HepG2 (cell line): ENCODE measurements at regions not wholly inside any gene's neighbourhood (a gene's known extent, or its start where the extent isn't known, plus 50 kb on each side); places are given as distances from the start of the nearest gene placed in this dataset.

Source experiments
- GATAD2A ChIP-seq: IDR thresholded peaks from 2 replicates; pipeline ENCODE4 v1.6.1; 2016
- HBP1 ChIP-seq: IDR thresholded peaks from 2 replicates; pipeline ENCODE4 v1.6.1; 2016; ENCODE audit warnings: low read depth, control low read depth
- KLF6 ChIP-seq: IDR thresholded peaks from 2 replicates; pipeline ENCODE4 v1.8.0; 2016; ENCODE audit warnings: missing biosample characterization, missing genetic modification reagents
- MAFG ChIP-seq: sonication (generic); formaldehyde crosslinking; IDR thresholded peaks from 2 replicates; pipeline ENCODE4 v1.5.1; 2020; ENCODE audit warnings: mild to moderate bottlenecking, missing genetic modification reagents
- MEF2D ChIP-seq: sonication (generic); formaldehyde crosslinking; IDR thresholded peaks from 2 replicates; pipeline ENCODE4 v1.5.1; 2020; ENCODE audit warnings: mild to moderate bottlenecking, missing genetic modification reagents
- NR2C2 ChIP-seq: sonication (generic); formaldehyde crosslinking; IDR thresholded peaks from 2 replicates; pipeline ENCODE4 v1.4.0; 2020; ENCODE audit warnings: missing genetic modification reagents, mild to moderate bottlenecking, moderate library complexity, borderline replicate concordance
- POLR2G ChIP-seq: fragments of 200-400 bp; formaldehyde crosslinking; IDR thresholded peaks from 2 replicates; pipeline ENCODE4 v1.6.1; 2018; ENCODE audit warnings: mild to moderate bottlenecking, low read depth, low read length, moderate library complexity
- SALL2 ChIP-seq: sonication (generic); formaldehyde crosslinking; IDR thresholded peaks from 2 replicates; pipeline ENCODE4 v1.8.1; 2023; ENCODE audit warnings: mild to moderate bottlenecking, missing genetic modification reagents, inconsistent platforms
- SMAD3 ChIP-seq: sonication (generic); formaldehyde crosslinking; IDR thresholded peaks from 2 replicates; pipeline ENCODE4 v1.4.0; 2020; ENCODE audit warnings: missing genetic modification reagents
- ZFP90 ChIP-seq: sonication (generic); formaldehyde crosslinking; IDR thresholded peaks from 2 replicates; pipeline ENCODE4 v1.8.0; 2022; ENCODE audit warnings: missing genetic modification reagents, mild to moderate bottlenecking, inconsistent platforms, borderline replicate concordance
- ZIK1 ChIP-seq: sonication (generic); formaldehyde crosslinking; IDR thresholded peaks from 2 replicates; pipeline ENCODE4 v1.5.0; 2020; ENCODE audit warnings: mild to moderate bottlenecking, low read depth, missing genetic modification reagents, borderline replicate concordance
- ZNF224 ChIP-seq: sonication (generic); formaldehyde crosslinking; IDR thresholded peaks from 2 replicates; pipeline ENCODE4 v1.5.0; 2020; ENCODE audit warnings: mild to moderate bottlenecking, missing genetic modification reagents
- ZNF280D ChIP-seq: sonication (generic); formaldehyde crosslinking; IDR thresholded peaks from 2 replicates; pipeline ENCODE4 v1.5.1; 2020; ENCODE audit warnings: mild to moderate bottlenecking, missing genetic modification reagents
- ZNF580 ChIP-seq: IDR thresholded peaks from 2 replicates; pipeline ENCODE4 v1.6.1; 2016; ENCODE audit warnings: low read depth, borderline replicate concordance
- ZNF609 ChIP-seq: sonication (generic); formaldehyde crosslinking; IDR thresholded peaks from 2 replicates; pipeline ENCODE4 v1.4.0; 2020; ENCODE audit warnings: mild to moderate bottlenecking, missing genetic modification reagents, borderline replicate concordance
- ZNF704 ChIP-seq: sonication (generic); formaldehyde crosslinking; IDR thresholded peaks from 2 replicates; pipeline ENCODE4 v1.8.1; 2023; ENCODE audit warnings: mild to moderate bottlenecking, inconsistent platforms, moderate library complexity, missing genetic modification reagents, borderline replicate concordance

- TF ChIP-seq MAFG (CRISPR knock-in tag) (0 out of 2 replicates have a peak, but pooled peaks have one; percentile 39), KLF6 (0 out of 2 replicates have a peak, but pooled peaks have one; percentile 25), ZNF704 (0 out of 2 replicates have a peak, but pooled peaks have one; percentile 30), SMAD3 (CRISPR knock-in tag) (peak; percentile 54; the same call in 1 of the 2 replicates), MEF2D (CRISPR knock-in tag) (peak; percentile 39; the same call in 1 of the 2 replicates), ZNF609 (CRISPR knock-in tag) (0 out of 2 replicates have a peak, but pooled peaks have one; percentile 40), NR2C2 (0 out of 2 replicates have a peak, but pooled peaks have one; percentile 22), ZIK1 (CRISPR knock-in tag) (peak; percentile 47; the same call in 1 of the 2 replicates), ZNF580 (CRISPR knock-in tag) (0 out of 2 replicates have a peak, but pooled peaks have one; percentile 54), SALL2 (CRISPR knock-in tag) (peak; percentile 61; the same call in 1 of the 2 replicates), GATAD2A (CRISPR knock-in tag) (peak; percentile 58), HBP1 (CRISPR knock-in tag) (0 out of 2 replicates have a peak, but pooled peaks have one; percentile 62), ZNF224 (CRISPR knock-in tag) (0 out of 2 replicates have a peak, but pooled peaks have one; percentile 25), ZNF280D (CRISPR knock-in tag) (0 out of 2 replicates have a peak, but pooled peaks have one; percentile 59), ZFP90 (CRISPR knock-in tag) (peak; percentile 86; the same call in 1 of the 2 replicates), POLR2G (0 out of 2 replicates have a peak, but pooled peaks have one; percentile 35)
Measured at GRCh38 chr2:181803903-181804799, 87.4 kb upstream of the ITPRID2 start (continued).
